Testis (tissue), 2 donors: ENCODE measurements at regions not wholly inside any gene's neighbourhood (a gene's known extent, or its start where the extent isn't known, plus 50 kb on each side); places are given as distances from the start of the nearest gene placed in this dataset.

Experiments
- CTCF ChIP-seq, 3 experiments: fragments of 450-650 bp in 2 of 3; fragments of 200-600 bp in 1 of 3; sonication (generic) in 1 of 3; IDR thresholded peaks; one replicate each; pipeline ENCODE4 v1.5.1; 2016 to 2019; ENCODE audit warnings: antibody characterized with exemption in 3 of 3, mild to moderate bottlenecking in 2 of 3, moderate library complexity in 1 of 3
- POLR2A ChIP-seq: fragments of 450-650 bp; IDR thresholded peaks from one replicate; pipeline ENCODE4 v1.6.1; 2017; ENCODE audit warnings: antibody characterized with exemption, mild to moderate bottlenecking, moderate library complexity

- TF ChIP-seq CTCF (IDR thresholded peaks at IDR 0.05) = no peak
- TF ChIP-seq POLR2A = no peak
Measured at GRCh38 chr7:113986216-113986615, 67.4 kb upstream of the PPP1R3A start.
